ENCODE measurements at regions not wholly inside any gene's neighbourhood (a gene's known extent, or its start where the extent isn't known, plus 50 kb on each side); places are given as distances from the start of the nearest gene placed in this dataset.

GRCh38 chr7:98514211-98515031, 102.7 kb upstream of the NPTX2 start:
- no peak for DNase-seq (ENCODE audit: low spot score in 2 of 2)
- WGBS, 2 donors = 76 to 79% methylated on average over 16 of the region's 16 CpGs
- H3K4me3 ChIP-seq (ENCODE audit: low read depth, poor library complexity, severe bottlenecking) = no peak overlapping the region
- intact Hi-C loops (cut with DNase I; ENCODE audit: low total_unique reads) = no loop called here
- no peak for TF ChIP-seq POLR2A (IDR thresholded peaks at IDR 0.05)
- TF ChIP-seq CTCF (IDR thresholded peaks at IDR 0.05) = no peak

GRCh38 chr7:98511175-98511574, 105.9 kb upstream of the NPTX2 start:
- TF ChIP-seq POLR2A (IDR thresholded peaks at IDR 0.05) (no peak), CTCF (IDR thresholded peaks at IDR 0.05) (no peak)
- intact Hi-C loops (cut with DNase I; ENCODE audit: low total_unique reads) = no loop called here
- WGBS, 2 donors = 88 to 93% methylated on average over 5 of the region's 5 CpGs

GRCh38 chr7:98509836-98510235, 107.2 kb upstream of the NPTX2 start:
- DNase-seq (ENCODE audit: low spot score in 2 of 2) = no peak
- intact Hi-C loops (cut with DNase I; ENCODE audit: low total_unique reads) = no loop called here
- 49 to 51% methylated on average over 6 of the region's 6 CpGs for WGBS, 2 donors
- TF ChIP-seq CTCF (IDR thresholded peaks at IDR 0.05) = no peak
- no peak for TF ChIP-seq POLR2A (IDR thresholded peaks at IDR 0.05)
- no peak overlapping the region for H3K4me3 ChIP-seq (ENCODE audit: low read depth, poor library complexity, severe bottlenecking)

More at GRCh38 chr7:98511175-98511574, 105.9 kb upstream of the NPTX2 start:
- H3K4me3 ChIP-seq (ENCODE audit: low read depth, poor library complexity, severe bottlenecking) = no peak overlapping the region
- DNase-seq (ENCODE audit: low spot score in 2 of 2) = no peak

- 86 to 89% methylated on average over 2 of the region's 2 CpGs for WGBS, 2 donors
- no peak for DNase-seq (ENCODE audit: low spot score in 2 of 2)
- intact Hi-C loops (cut with DNase I; ENCODE audit: low total_unique reads) = no loop called here
- H3K4me3 ChIP-seq (ENCODE audit: low read depth, poor library complexity, severe bottlenecking) = no peak overlapping the region
- TF ChIP-seq CTCF (IDR thresholded peaks at IDR 0.05) = no peak
- TF ChIP-seq POLR2A (IDR thresholded peaks at IDR 0.05) = no peak
These were observed 105.6 kb upstream of the BAIAP2L1 start for GRCh38 chr7:98506471-98506870.

- no peak overlapping the region for H3K4me3 ChIP-seq (ENCODE audit: low read depth, poor library complexity, severe bottlenecking)
- WGBS, 2 donors = 45 to 55% methylated on average over 6 of the region's 6 CpGs
- intact Hi-C loops (cut with DNase I; ENCODE audit: low total_unique reads) = no loop called here
These were observed 99.9 kb upstream of the BAIAP2L1 start for GRCh38 chr7:98500764-98501163.

More at GRCh38 chr7:98500764-98501163, 99.9 kb upstream of the BAIAP2L1 start:
- no peak for TF ChIP-seq POLR2A (IDR thresholded peaks at IDR 0.05)
- no peak for TF ChIP-seq CTCF (IDR thresholded peaks at IDR 0.05)
- DNase-seq (ENCODE audit: low spot score in 2 of 2) = no peak

All from lower leg skin (tissue), 4 donors.